ENCODE measurements at regions not wholly inside any gene's neighbourhood (a gene's known extent, or its start where the extent isn't known, plus 50 kb on each side); places are given as distances from the start of the nearest gene placed in this dataset.
A peak's percentile ranks its signal among the peaks of the same experiment; 100 is the strongest.
"Not testable (repeated sequence)": the region's sequence is repeated elsewhere in the genome, so short reads cannot be mapped to it uniquely, and the experiment has no call there.

GRCh38 chr14:30373526-30373925 lies 185.4 kb upstream of the G2E3 start:
- no peak for DNase-seq (ENCODE audit: low spot score)

- peak; percentile 54 for DNase-seq (ENCODE audit: low spot score)
Measured at GRCh38 chr14:30375296-30375892, 183.6 kb upstream of the G2E3 start.

GRCh38 chr14:30381861-30382480 lies 177.0 kb upstream of the G2E3 start:
- DNase-seq (ENCODE audit: low spot score): no peak

GRCh38 chr14:30385925-30386324 lies 173.0 kb upstream of the G2E3 start:
- DNase-seq (ENCODE audit: low spot score): no peak

GRCh38 chr14:30387871-30388270 lies 171.1 kb upstream of the G2E3 start:
- DNase-seq (ENCODE audit: low spot score): no peak

GRCh38 chr14:30389134-30389876 lies 169.7 kb upstream of the G2E3 start:
- DNase-seq (ENCODE audit: low spot score): no peak

- no peak for DNase-seq (ENCODE audit: low spot score)
Measured at GRCh38 chr14:30389877-30390385, 169.0 kb upstream of the G2E3 start.

- no peak for DNase-seq (ENCODE audit: low spot score)
Measured at GRCh38 chr14:30395065-30395464, 163.9 kb upstream of the G2E3 start.

- no peak for DNase-seq (ENCODE audit: low spot score)
Measured at GRCh38 chr14:30402846-30403245, 156.1 kb upstream of the G2E3 start.

GRCh38 chr14:30403791-30404190 lies 155.2 kb upstream of the G2E3 start:
- DNase-seq (ENCODE audit: low spot score): no peak

GRCh38 chr14:30409508-30410015 lies 149.4 kb upstream of the G2E3 start:
- DNase-seq (ENCODE audit: low spot score): not testable (repeated sequence)

GRCh38 chr14:30410986-30411385 lies 148.0 kb upstream of the G2E3 start:
- no peak for DNase-seq (ENCODE audit: low spot score)

- not testable (repeated sequence) for DNase-seq (ENCODE audit: low spot score)
Measured at GRCh38 chr14:30413184-30413583, 145.8 kb upstream of the G2E3 start.

GRCh38 chr14:30417121-30417520 lies 141.8 kb upstream of the G2E3 start:
- DNase-seq (ENCODE audit: low spot score): no peak

GRCh38 chr14:30417999-30418398 lies 141.0 kb upstream of the G2E3 start:
- DNase-seq (ENCODE audit: low spot score): no peak

GRCh38 chr14:30419037-30419436 lies 139.9 kb upstream of the G2E3 start:
- no peak for DNase-seq (ENCODE audit: low spot score)

- DNase-seq (ENCODE audit: low spot score): no peak
Measured at GRCh38 chr14:30420515-30420914, 138.4 kb upstream of the G2E3 start.

- no peak for DNase-seq (ENCODE audit: low spot score)
Measured at GRCh38 chr14:30426463-30426862, 132.5 kb upstream of the G2E3 start.

- DNase-seq (ENCODE audit: low spot score): no peak
Measured at GRCh38 chr14:30427401-30427800, 131.6 kb upstream of the G2E3 start.

- DNase-seq (ENCODE audit: low spot score): no peak
Measured at GRCh38 chr14:30427846-30428245, 131.1 kb upstream of the G2E3 start.

- no peak for DNase-seq (ENCODE audit: low spot score)
Measured at GRCh38 chr14:30431552-30431951, 127.4 kb upstream of the G2E3 start.

- no peak for DNase-seq (ENCODE audit: low spot score)
Measured at GRCh38 chr14:30440961-30441360, 118.0 kb upstream of the G2E3 start.

All from CD4-positive, alpha-beta T cell treated with Interleukin-15 for 4 hours (primary cell).